ENCODE measurements at regions not wholly inside any gene's neighbourhood (a gene's known extent, or its start where the extent isn't known, plus 50 kb on each side); places are given as distances from the start of the nearest gene placed in this dataset.

- DNase-seq (no peak), ATAC-seq (ENCODE audit: poor library complexity) (no peak)
- Histone ChIP-seq H3K4me1 (ENCODE audit: insufficient read depth, low read length) (peaks cover 25% of the 10 kb centered on the region), H3K27ac (ENCODE audit: low read depth in 1 of 2, low read length in 2 of 2) (no peak overlapping the region), H3K36me3 (ENCODE audit: insufficient read depth, low read length) (no peaks in the 10 kb centered on the region), H3K9me3 (ENCODE audit: control insufficient read depth in 1 of 2, insufficient read depth in 1 of 2, low read length in 2 of 2) (no peaks in the 10 kb centered on the region), H3K27me3 (ENCODE audit: control insufficient read depth in 1 of 2, insufficient read depth in 2 of 2, low read length in 2 of 2) (no peaks in the 10 kb centered on the region), H3K4me3 (ENCODE audit: low read length) (no peak overlapping the region)
- TF ChIP-seq CTCF (IDR thresholded peaks at IDR 0.05) = no peak
- no peak overlapping the region for H3K4me3 Mint-ChIP-seq
- no peak overlapping the region for H3K27ac Mint-ChIP-seq
- no peaks in the 10 kb centered on the region for H3K36me3 Mint-ChIP-seq (ENCODE audit: low read depth)
- POLR2A ChIA-PET = no interaction called here
- CTCF ChIA-PET = no interaction called here
- peaks cover 20% of the 10 kb centered on the region for H3K4me1 Mint-ChIP-seq (ENCODE audit: low read depth)
- H3K27me3 Mint-ChIP-seq = no peaks in the 10 kb centered on the region
- no peaks in the 10 kb centered on the region for H3K9me3 Mint-ChIP-seq
- intact Hi-C loops (cut with DNase I, micrococcal nuclease) = loop anchor here in 1 of 2 experiments (5.0 kb wide), 1 partner anchor 167 kb away; no protein-coding TSS in a partner anchor
Observed at GRCh38 chr9:129339539-129340157, 161.6 kb upstream of the IER5L start.

- Histone ChIP-seq H3K36me3 (ENCODE audit: insufficient read depth, low read length) (no peaks in the 10 kb centered on the region), H3K27me3 (ENCODE audit: control insufficient read depth in 1 of 2, insufficient read depth in 2 of 2, low read length in 2 of 2) (no peaks in the 10 kb centered on the region), H3K4me3 (ENCODE audit: low read length) (no peak overlapping the region), H3K9me3 (ENCODE audit: control insufficient read depth in 1 of 2, insufficient read depth in 1 of 2, low read length in 2 of 2) (no peaks in the 10 kb centered on the region), H3K27ac (ENCODE audit: low read depth in 1 of 2, low read length in 2 of 2) (no peak overlapping the region), H3K4me1 (ENCODE audit: insufficient read depth, low read length) (peaks cover 32% of the 10 kb centered on the region)
- Mint-ChIP-seq H3K4me3 (no peak overlapping the region), H3K27ac (no peak overlapping the region), H3K9me3 (no peaks in the 10 kb centered on the region), H3K36me3 (ENCODE audit: low read depth) (no peaks in the 10 kb centered on the region), H3K4me1 (ENCODE audit: low read depth) (peaks cover 24% of the 10 kb centered on the region), H3K27me3 (no peaks in the 10 kb centered on the region)
- CTCF ChIA-PET = no interaction called here
- ATAC-seq (ENCODE audit: poor library complexity) (no peak), DNase-seq (peak in 1 of 14 experiments; percentile 55)
- intact Hi-C loops (cut with DNase I, micrococcal nuclease) = loop anchor here in 1 of 2 experiments (5.0 kb wide), 1 partner anchor 167 kb away; no protein-coding TSS in a partner anchor
- POLR2A ChIA-PET = no interaction called here
- TF ChIP-seq CTCF (IDR thresholded peaks at IDR 0.05) = no peak
Observed at GRCh38 chr9:129338724-129339430, 160.8 kb upstream of the IER5L start.

- TF ChIP-seq CTCF (IDR thresholded peaks at IDR 0.05) = no peak
- no peaks in the 10 kb centered on the region for H3K36me3 Mint-ChIP-seq (ENCODE audit: low read depth)
Observed at GRCh38 chr9:129337336-129338140, 159.5 kb upstream of the IER5L start.

More at GRCh38 chr9:129337336-129338140, 159.5 kb upstream of the IER5L start:
- Mint-ChIP-seq H3K9me3 (no peaks in the 10 kb centered on the region), H3K4me1 (ENCODE audit: low read depth) (peaks cover 27% of the 10 kb centered on the region), H3K27me3 (no peaks in the 10 kb centered on the region), H3K27ac (no peak overlapping the region), H3K4me3 (peak overlapping the region; percentile 89)
- DNase-seq (no peak), ATAC-seq (ENCODE audit: poor library complexity) (no peak)
- Histone ChIP-seq H3K4me1 (ENCODE audit: insufficient read depth, low read length) (peaks cover 36% of the 10 kb centered on the region), H3K27me3 (ENCODE audit: control insufficient read depth in 1 of 2, insufficient read depth in 2 of 2, low read length in 2 of 2) (no peaks in the 10 kb centered on the region), H3K36me3 (ENCODE audit: insufficient read depth, low read length) (no peaks in the 10 kb centered on the region), H3K27ac (ENCODE audit: low read depth in 1 of 2, low read length in 2 of 2) (no peak overlapping the region), H3K9me3 (ENCODE audit: control insufficient read depth in 1 of 2, insufficient read depth in 1 of 2, low read length in 2 of 2) (no peaks in the 10 kb centered on the region), H3K4me3 (ENCODE audit: low read length) (peak overlapping the region; percentile 54)
- POLR2A ChIA-PET = no interaction called here
- CTCF ChIA-PET = interaction anchor here (0.7 kb wide), 1 partner anchor 271 kb away, joined by 3 read pairs; no protein-coding TSS in a partner anchor
- intact Hi-C loops (cut with DNase I, micrococcal nuclease) = loop anchor here in 1 of 2 experiments (5.0 kb wide), 1 partner anchor 165 kb away; no protein-coding TSS in a partner anchor

Data from CD4-positive, alpha-beta T cell (primary cell).